Astrocyte (in vitro differentiated cells and primary cell): ENCODE measurements at regions not wholly inside any gene's neighbourhood (a gene's known extent, or its start where the extent isn't known, plus 50 kb on each side); places are given as distances from the start of the nearest gene placed in this dataset.

Source experiments
- DNase-seq: peaks from one replicate; pipeline ENCODE4 v3.0.0-alpha.2; 2010; ENCODE audit warnings: low read depth
- FAIRE-seq: peaks from 2 replicates; lab custom pipeline; 2011; peaks lifted over from hg19 to GRCh38; lab: Jason Lieb, UNC
- H2AFZ ChIP-seq: 2 replicates; pipeline ENCODE4 v1.6.0; 2012; ENCODE audit warnings: low read depth, low read length, inconsistent platforms
- H3K27ac ChIP-seq: 2 replicates; pipeline ENCODE4 v1.5.1; 2011; ENCODE audit warnings: low read depth, low read length, inconsistent platforms
- H3K27me3 ChIP-seq: 2 replicates; pipeline ENCODE4 v1.6.0; 2011; ENCODE audit warnings: low read length, inconsistent platforms; ENCODE audit not compliant: insufficient read depth
- H3K36me3 ChIP-seq: 2 replicates; pipeline ENCODE4 v1.5.1; 2011; ENCODE audit warnings: low read length, inconsistent platforms; ENCODE audit not compliant: insufficient read depth
- H3K4me1 ChIP-seq: 2 replicates; pipeline ENCODE4 v1.5.1; 2011; ENCODE audit warnings: low read length, inconsistent platforms; ENCODE audit not compliant: insufficient read depth
- H3K4me2 ChIP-seq: 2 replicates; pipeline ENCODE4 v1.6.0; 2012; ENCODE audit warnings: low read length, inconsistent platforms
- H3K4me3 ChIP-seq: 2 replicates; pipeline ENCODE4 v1.5.1; 2011; ENCODE audit warnings: low read depth, mild to moderate bottlenecking, low read length, inconsistent platforms; ENCODE audit not compliant: insufficient read depth
- H3K79me2 ChIP-seq: 2 replicates; pipeline ENCODE4 v1.6.0; 2012; ENCODE audit warnings: mild to moderate bottlenecking, low read length, inconsistent platforms; ENCODE audit not compliant: insufficient read depth
- H3K9ac ChIP-seq: 2 replicates; pipeline ENCODE4 v1.6.0; 2012; ENCODE audit warnings: mild to moderate bottlenecking, low read length, inconsistent platforms
- H3K9me3 ChIP-seq: 2 replicates; pipeline ENCODE4 v1.5.1; 2012; ENCODE audit warnings: low read depth, mild to moderate bottlenecking, low read length, inconsistent platforms; ENCODE audit not compliant: insufficient read depth
- H4K20me1 ChIP-seq: 2 replicates; pipeline ENCODE4 v1.6.0; 2012; ENCODE audit warnings: low read length, inconsistent platforms; ENCODE audit not compliant: insufficient read depth
- H3K27ac Mint-ChIP-seq: one replicate; pipeline ENCODE4 v1.8.0; 2021; ENCODE audit warnings: mild to moderate bottlenecking, mixed read lengths; ENCODE audit not compliant: unreplicated experiment
- H3K27me3 Mint-ChIP-seq: one replicate; pipeline ENCODE4 v1.8.0; 2021; ENCODE audit warnings: low read depth, mixed read lengths; ENCODE audit not compliant: unreplicated experiment
- H3K36me3 Mint-ChIP-seq: one replicate; pipeline ENCODE4 v1.8.0; 2021; ENCODE audit warnings: low read depth, mixed read lengths; ENCODE audit not compliant: unreplicated experiment
- H3K4me1 Mint-ChIP-seq: one replicate; pipeline ENCODE4 v1.8.0; 2021; ENCODE audit warnings: low read depth, mixed read lengths; ENCODE audit not compliant: unreplicated experiment
- H3K4me3 Mint-ChIP-seq: one replicate; pipeline ENCODE4 v1.8.0; 2021; ENCODE audit warnings: mild to moderate bottlenecking, moderate library complexity, mixed read lengths; ENCODE audit not compliant: unreplicated experiment
- H3K9me3 Mint-ChIP-seq: one replicate; pipeline ENCODE4 v1.8.0; 2021; ENCODE audit warnings: mild to moderate bottlenecking, mixed read lengths; ENCODE audit not compliant: unreplicated experiment
- CTCF ChIP-seq: IDR thresholded peaks from 2 replicates; pipeline ENCODE4 v1.5.1; 2011; ENCODE audit warnings: low read depth, mild to moderate bottlenecking, inconsistent platforms, low read length, moderate library complexity; ENCODE audit not compliant: insufficient read depth
- EZH2 ChIP-seq: IDR thresholded peaks from 2 replicates; pipeline ENCODE4 v1.6.1; 2012; ENCODE audit warnings: mild to moderate bottlenecking, low read length, inconsistent platforms; ENCODE audit not compliant: insufficient read depth

GRCh38 chr1:70871790-70872189 is 175.8 kb downstream of the PTGER3 start:
- Mint-ChIP-seq H3K27ac (no peak overlapping the region), H3K27me3 (no peaks in the 10 kb centered on the region), H3K9me3 (no peaks in the 10 kb centered on the region), H3K4me1 (peaks cover 7% of the 10 kb centered on the region), H3K4me3 (no peak overlapping the region), H3K36me3 (no peaks in the 10 kb centered on the region)
- no peak overlapping the region for H3K4me3 ChIP-seq
- H3K9me3 ChIP-seq, result peaks cover 3% of the 10 kb centered on the region
- no peak overlapping the region for H2AFZ ChIP-seq
- no peak for TF ChIP-seq CTCF
- no peak for TF ChIP-seq EZH2
- no peak overlapping the region for H3K27ac ChIP-seq
- H3K36me3 ChIP-seq, result no peaks in the 10 kb centered on the region
- FAIRE-seq (no peak), DNase-seq (no peak)
- no peaks in the 10 kb centered on the region for H4K20me1 ChIP-seq
- H3K9ac ChIP-seq, result no peak overlapping the region
- no peaks in the 10 kb centered on the region for H3K27me3 ChIP-seq
- no peaks in the 10 kb centered on the region for H3K79me2 ChIP-seq
- no peaks in the 10 kb centered on the region for H3K4me1 ChIP-seq
- no peak overlapping the region for H3K4me2 ChIP-seq

GRCh38 chr1:70874063-70874462 is 173.6 kb downstream of the PTGER3 start:
- Histone ChIP-seq H2AFZ (no peak overlapping the region), H3K27me3 (no peaks in the 10 kb centered on the region), H3K4me3 (no peak overlapping the region), H3K36me3 (no peaks in the 10 kb centered on the region), H3K4me1 (no peaks in the 10 kb centered on the region), H3K4me2 (no peak overlapping the region), H4K20me1 (no peaks in the 10 kb centered on the region), H3K9ac (no peak overlapping the region), H3K79me2 (no peaks in the 10 kb centered on the region), H3K9me3 (peaks cover 3% of the 10 kb centered on the region), H3K27ac (no peak overlapping the region)
- no peak for DNase-seq
- H3K9me3 Mint-ChIP-seq, result no peaks in the 10 kb centered on the region
- no peaks in the 10 kb centered on the region for H3K36me3 Mint-ChIP-seq
- no peak overlapping the region for H3K4me3 Mint-ChIP-seq
- peaks cover 7% of the 10 kb centered on the region for H3K4me1 Mint-ChIP-seq
- no peaks in the 10 kb centered on the region for H3K27me3 Mint-ChIP-seq
- FAIRE-seq, result no peak
- TF ChIP-seq EZH2, result no peak
- TF ChIP-seq CTCF, result no peak
- H3K27ac Mint-ChIP-seq, result peak overlapping the region; percentile 63

- Mint-ChIP-seq H3K4me1 (peaks cover 7% of the 10 kb centered on the region), H3K27ac (peak overlapping the region; percentile 63), H3K4me3 (no peak overlapping the region), H3K36me3 (no peaks in the 10 kb centered on the region), H3K9me3 (no peaks in the 10 kb centered on the region), H3K27me3 (no peaks in the 10 kb centered on the region)
- no peaks in the 10 kb centered on the region for H4K20me1 ChIP-seq
- H3K79me2 ChIP-seq, result no peaks in the 10 kb centered on the region
- no peak overlapping the region for H2AFZ ChIP-seq
- no peaks in the 10 kb centered on the region for H3K4me1 ChIP-seq
- H3K27me3 ChIP-seq, result no peaks in the 10 kb centered on the region
- no peak overlapping the region for H3K4me3 ChIP-seq
- H3K27ac ChIP-seq, result no peak overlapping the region
- H3K9me3 ChIP-seq, result peaks cover 3% of the 10 kb centered on the region
- FAIRE-seq (no peak), DNase-seq (no peak)
- H3K4me2 ChIP-seq, result no peak overlapping the region
- TF ChIP-seq EZH2 (no peak), CTCF (no peak)
- H3K36me3 ChIP-seq, result no peaks in the 10 kb centered on the region
- no peak overlapping the region for H3K9ac ChIP-seq
These were observed 172.8 kb downstream of the PTGER3 start for GRCh38 chr1:70874818-70875217.
